Activated T-helper 1 cell treated with anti-CD3 and anti-CD28 coated beads, Interleukin-12 subunit alpha, Interleukin-12 subunit beta, Interleukin-2, Interleukin-4 antibody, amounts not matched to agents 30 ng/mL and 10 ng/mL and 1 ng/mL, durations not matched to agents 14 hours and 24 hours and 36 hours (primary cell): ENCODE measurements at regions not wholly inside any gene's neighbourhood (a gene's known extent, or its start where the extent isn't known, plus 50 kb on each side); places are given as distances from the start of the nearest gene placed in this dataset.

Experiments used
- DNase-seq: peaks from one replicate; pipeline ENCODE4 v3.0.0; 2021; ENCODE audit warnings: low spot score
- H3K27ac Mint-ChIP-seq: one replicate; pipeline ENCODE4 v1.8.0; 2021; ENCODE audit warnings: mild to moderate bottlenecking, mixed read lengths
- H3K27me3 Mint-ChIP-seq: one replicate; pipeline ENCODE4 v1.8.0; 2022; ENCODE audit warnings: mild to moderate bottlenecking, moderate library complexity, mixed read lengths; ENCODE audit not compliant: insufficient read depth
- H3K36me3 Mint-ChIP-seq: one replicate; pipeline ENCODE4 v1.8.0; 2021; ENCODE audit warnings: low read depth, mixed read lengths
- H3K4me1 Mint-ChIP-seq: one replicate; pipeline ENCODE4 v1.8.0; 2021; ENCODE audit warnings: low read depth, mixed read lengths
- H3K4me3 Mint-ChIP-seq: one replicate; pipeline ENCODE4 v1.8.0; 2021; ENCODE audit warnings: mild to moderate bottlenecking, moderate library complexity, mixed read lengths
- H3K9me3 Mint-ChIP-seq: one replicate; pipeline ENCODE4 v1.8.0; 2021; ENCODE audit warnings: mixed read lengths
- intact Hi-C: fragments of 100-400 bp; cut with micrococcal nuclease; formaldehyde crosslinking; loops from one replicate; pipeline ENCODE4 v1.15.1; 2024

- intact Hi-C loops: no loop called here
- no peak for DNase-seq
- Mint-ChIP-seq H3K9me3 (peaks cover 22% of the 10 kb centered on the region), H3K4me1 (no peaks in the 10 kb centered on the region), H3K4me3 (no peak overlapping the region), H3K27ac (no peak overlapping the region), H3K27me3 (no peaks in the 10 kb centered on the region), H3K36me3 (no peaks in the 10 kb centered on the region)
Observed at GRCh38 chr5:19314840-19315239, 673.2 kb downstream of the CDH18 start.

- Mint-ChIP-seq H3K27me3 (no peaks in the 10 kb centered on the region), H3K36me3 (no peaks in the 10 kb centered on the region), H3K27ac (no peak overlapping the region), H3K4me3 (no peak overlapping the region), H3K4me1 (no peaks in the 10 kb centered on the region), H3K9me3 (peaks cover 9% of the 10 kb centered on the region)
- intact Hi-C loops: loop anchor here (1.0 kb wide), 1 partner anchor 14 kb away; no protein-coding TSS in a partner anchor
- DNase-seq: no peak
Observed at GRCh38 chr5:19319252-19319651, 668.7 kb downstream of the CDH18 start.

DNA sequence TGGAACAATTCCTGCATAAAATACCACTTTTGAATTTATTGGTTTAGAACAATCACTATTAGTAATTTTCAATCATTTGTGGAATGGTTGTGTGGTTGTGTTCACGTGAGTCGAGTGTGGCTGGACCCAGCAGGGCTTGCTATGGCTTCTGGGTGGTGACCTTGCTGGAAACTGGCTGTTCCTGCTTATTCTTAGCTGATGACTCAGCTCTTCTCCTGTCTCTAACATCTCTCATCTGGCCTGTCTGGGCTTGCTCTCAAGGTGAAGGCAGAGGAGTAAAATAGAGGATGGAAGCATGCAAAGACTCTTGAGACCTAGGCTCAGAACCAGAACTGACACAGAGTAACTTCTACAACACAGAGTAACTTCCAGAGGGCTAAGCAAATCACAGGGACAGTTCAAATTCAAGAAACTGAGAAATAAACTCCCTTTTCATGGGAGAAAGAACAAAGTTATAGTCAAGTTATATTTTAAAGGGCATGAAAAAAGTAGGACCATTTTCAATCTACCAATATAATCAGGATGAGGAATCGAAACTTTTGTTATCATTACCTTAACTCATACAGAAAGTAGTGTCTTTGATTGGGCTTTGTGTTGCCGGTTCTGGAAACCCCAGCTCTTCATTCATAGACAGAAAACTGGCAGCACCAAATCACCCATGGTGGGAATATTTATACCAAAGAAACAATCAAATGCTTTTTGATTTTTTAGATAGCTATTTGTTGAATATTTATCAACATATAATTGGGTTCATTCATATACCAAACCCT, 665.1 kb downstream of the CDH18 start:
- H3K27ac Mint-ChIP-seq: no peak overlapping the region
- no peak for DNase-seq
- H3K27me3 Mint-ChIP-seq: no peaks in the 10 kb centered on the region
- no peaks in the 10 kb centered on the region for H3K4me1 Mint-ChIP-seq
- H3K9me3 Mint-ChIP-seq: peaks cover 7% of the 10 kb centered on the region
- no peak overlapping the region for H3K4me3 Mint-ChIP-seq
- H3K36me3 Mint-ChIP-seq: no peaks in the 10 kb centered on the region
- intact Hi-C loops: no loop called here

DNA sequence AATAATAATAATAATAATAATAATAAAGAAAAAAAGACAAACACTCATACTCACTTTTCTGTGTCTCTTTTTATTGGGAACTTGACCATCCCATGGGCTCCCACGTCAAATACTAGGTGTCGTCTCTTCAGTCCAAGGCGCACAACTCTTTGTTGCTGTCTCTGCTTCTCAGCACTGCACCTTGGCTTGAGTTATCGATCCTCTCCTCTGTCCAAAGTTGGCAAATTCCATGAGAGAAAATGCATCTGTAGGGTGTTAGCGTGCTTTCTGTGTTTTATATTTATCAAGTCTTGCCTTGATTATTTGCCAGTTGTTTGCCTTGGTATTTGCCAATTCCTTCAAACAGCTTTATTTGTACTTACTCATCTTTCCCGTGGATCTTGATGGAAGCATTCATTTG, 653.7 kb downstream of the CDH18 start:
- H3K36me3 Mint-ChIP-seq: no peaks in the 10 kb centered on the region
- no peak overlapping the region for H3K4me3 Mint-ChIP-seq
- H3K4me1 Mint-ChIP-seq: no peaks in the 10 kb centered on the region
- intact Hi-C loops: no loop called here
- DNase-seq: no peak
- H3K27me3 Mint-ChIP-seq: no peaks in the 10 kb centered on the region
- H3K9me3 Mint-ChIP-seq: peaks cover 22% of the 10 kb centered on the region
- H3K27ac Mint-ChIP-seq: no peak overlapping the region

DNA sequence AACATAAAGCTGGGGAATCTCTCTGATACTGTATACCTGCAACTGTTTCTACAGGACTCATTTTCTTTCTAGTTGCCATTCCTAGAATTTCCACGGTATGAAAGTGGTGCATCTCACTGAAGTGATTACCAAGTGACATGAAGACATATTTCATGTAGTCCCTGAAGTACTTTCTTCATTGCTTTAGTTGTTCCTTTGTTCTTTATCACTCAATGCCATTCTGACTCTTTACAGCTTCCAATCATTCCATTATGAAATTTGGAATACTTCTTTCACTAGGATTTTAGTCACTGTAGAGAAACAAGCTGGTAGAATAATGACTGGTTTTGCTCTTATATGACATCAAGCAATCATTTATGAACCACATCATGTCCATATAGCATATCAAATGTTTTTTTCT, 645.1 kb downstream of the CDH18 start:
- no peaks in the 10 kb centered on the region for H3K27me3 Mint-ChIP-seq
- H3K4me3 Mint-ChIP-seq: no peak overlapping the region
- peaks cover 14% of the 10 kb centered on the region for H3K9me3 Mint-ChIP-seq
- intact Hi-C loops: no loop called here
- no peak overlapping the region for H3K27ac Mint-ChIP-seq
- H3K36me3 Mint-ChIP-seq: no peaks in the 10 kb centered on the region
- no peak for DNase-seq
- no peaks in the 10 kb centered on the region for H3K4me1 Mint-ChIP-seq

DNA sequence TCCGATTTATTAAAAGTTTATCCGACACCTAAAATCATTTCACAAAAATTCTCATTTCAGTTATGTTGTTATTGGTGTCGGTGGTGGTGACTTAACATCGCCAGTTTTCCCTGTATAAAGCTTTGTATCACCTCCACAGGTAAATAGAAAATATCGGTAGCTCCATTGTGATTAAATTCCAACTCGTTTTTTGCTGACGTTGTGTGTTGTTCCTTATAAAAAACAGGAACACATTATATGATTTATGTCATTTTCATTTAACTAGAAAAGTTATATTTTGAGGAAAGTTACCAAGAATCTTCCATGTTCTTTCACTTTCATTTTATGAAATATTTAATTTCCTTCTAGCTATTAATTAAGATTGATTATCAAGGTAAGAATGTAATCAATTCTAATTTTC, 635.9 kb downstream of the CDH18 start:
- Mint-ChIP-seq H3K4me3 (no peak overlapping the region), H3K27ac (no peak overlapping the region), H3K9me3 (no peaks in the 10 kb centered on the region), H3K4me1 (no peaks in the 10 kb centered on the region), H3K36me3 (no peaks in the 10 kb centered on the region), H3K27me3 (no peaks in the 10 kb centered on the region)
- DNase-seq: no peak
- intact Hi-C loops: no loop called here

DNA sequence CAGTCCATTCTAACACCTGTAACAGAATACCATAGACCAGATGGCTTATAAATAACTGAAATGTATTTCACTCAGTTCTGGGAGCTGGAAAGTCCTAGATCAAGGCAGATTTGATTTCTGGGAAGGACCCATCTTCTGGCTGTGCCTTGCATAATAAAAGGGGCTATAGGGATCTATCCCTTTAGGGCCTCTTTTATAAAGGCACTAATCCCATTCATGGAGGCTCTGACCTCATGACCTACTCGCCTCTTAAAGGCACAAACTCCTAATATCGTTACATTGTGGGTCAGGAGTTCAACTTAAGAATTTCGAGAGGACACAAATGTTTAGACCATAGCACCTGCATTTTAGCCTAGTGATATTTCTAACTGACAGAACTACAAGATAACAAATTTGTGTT, 619.0 kb downstream of the CDH18 start:
- Mint-ChIP-seq H3K27me3 (no peaks in the 10 kb centered on the region), H3K4me3 (no peak overlapping the region), H3K4me1 (no peaks in the 10 kb centered on the region), H3K27ac (no peak overlapping the region), H3K9me3 (peaks cover 6% of the 10 kb centered on the region), H3K36me3 (no peaks in the 10 kb centered on the region)
- DNase-seq: no peak
- intact Hi-C loops: no loop called here

- intact Hi-C loops: no loop called here
- Mint-ChIP-seq H3K36me3 (no peaks in the 10 kb centered on the region), H3K4me1 (no peaks in the 10 kb centered on the region), H3K27ac (no peak overlapping the region), H3K9me3 (peaks cover 6% of the 10 kb centered on the region), H3K27me3 (no peaks in the 10 kb centered on the region), H3K4me3 (no peak overlapping the region)
- no peak for DNase-seq
Observed at GRCh38 chr5:19369561-19369960, 618.4 kb downstream of the CDH18 start.

DNA sequence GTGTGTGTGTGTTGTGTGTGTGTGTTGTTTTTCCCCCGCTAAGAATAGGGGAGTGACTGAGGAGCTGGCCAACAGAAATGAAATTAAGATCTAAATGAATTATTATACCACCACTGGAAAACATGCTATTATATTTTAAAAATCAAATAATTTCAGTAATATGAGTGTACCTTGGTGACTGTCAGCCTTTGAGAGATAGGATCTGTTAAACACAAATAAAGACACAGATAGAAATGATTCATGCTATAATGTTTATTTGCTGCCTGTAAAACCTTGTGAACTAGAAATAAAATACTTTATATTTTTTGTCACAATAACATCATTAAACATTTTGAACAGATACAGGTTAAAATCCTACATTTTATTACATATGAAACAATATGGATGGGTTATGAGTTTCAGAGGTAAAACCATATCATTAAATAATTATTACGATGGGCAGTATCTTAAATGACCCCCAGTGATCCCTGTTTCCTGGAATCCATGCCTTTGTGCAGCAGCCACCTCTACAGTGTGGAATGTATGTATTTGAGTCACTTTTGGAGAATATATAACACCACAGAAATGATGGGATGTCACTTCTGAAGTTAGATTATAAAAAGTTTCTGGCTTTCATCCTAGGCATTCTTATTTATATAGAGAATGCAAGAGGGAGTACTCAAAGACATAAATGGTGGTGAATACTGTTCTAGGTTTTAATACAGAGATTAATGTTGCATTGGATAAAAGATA, 617.2 kb downstream of the CDH18 start:
- H3K4me1 Mint-ChIP-seq: no peaks in the 10 kb centered on the region
- peaks cover 6% of the 10 kb centered on the region for H3K9me3 Mint-ChIP-seq
- H3K27ac Mint-ChIP-seq: no peak overlapping the region
- DNase-seq: no peak
- no peaks in the 10 kb centered on the region for H3K36me3 Mint-ChIP-seq
- H3K27me3 Mint-ChIP-seq: no peaks in the 10 kb centered on the region
- H3K4me3 Mint-ChIP-seq: no peak overlapping the region
- intact Hi-C loops: no loop called here

GRCh38 chr5:19388391-19388790, 599.6 kb downstream of the CDH18 start:
- H3K36me3 Mint-ChIP-seq: no peaks in the 10 kb centered on the region
- H3K27me3 Mint-ChIP-seq: no peaks in the 10 kb centered on the region
- DNase-seq: no peak
- intact Hi-C loops: no loop called here
- H3K4me1 Mint-ChIP-seq: no peaks in the 10 kb centered on the region
- H3K27ac Mint-ChIP-seq: no peak overlapping the region
- no peak overlapping the region for H3K4me3 Mint-ChIP-seq
- H3K9me3 Mint-ChIP-seq: peaks cover 15% of the 10 kb centered on the region

DNA sequence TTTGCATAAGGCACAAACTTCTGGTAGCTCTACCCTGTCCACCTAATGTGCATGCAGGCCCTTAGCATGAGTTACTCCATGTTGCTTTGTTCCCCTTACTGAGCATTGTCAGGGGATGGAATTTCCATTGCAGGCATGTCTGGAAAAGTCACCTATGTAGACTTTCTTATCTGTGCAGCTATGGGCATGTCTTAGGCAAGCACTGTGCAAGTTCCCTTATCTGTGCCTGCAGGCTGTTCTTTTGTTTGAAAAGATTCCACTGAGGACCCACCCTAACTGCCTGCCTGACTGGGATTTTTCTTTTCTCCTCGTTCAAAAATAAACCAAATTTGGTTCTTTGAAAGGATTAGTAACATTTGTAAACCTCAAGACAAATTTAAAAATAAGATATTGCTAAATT, 587.0 kb downstream of the CDH18 start:
- intact Hi-C loops: no loop called here
- Mint-ChIP-seq H3K9me3 (peaks cover 9% of the 10 kb centered on the region), H3K4me3 (no peak overlapping the region), H3K27ac (no peak overlapping the region), H3K36me3 (no peaks in the 10 kb centered on the region), H3K27me3 (no peaks in the 10 kb centered on the region), H3K4me1 (no peaks in the 10 kb centered on the region)
- no peak for DNase-seq

GRCh38 chr5:19406576-19407365, 581.2 kb downstream of the CDH18 start:
- Mint-ChIP-seq H3K9me3 (peaks cover 31% of the 10 kb centered on the region), H3K27ac (no peak overlapping the region), H3K27me3 (no peaks in the 10 kb centered on the region), H3K36me3 (no peaks in the 10 kb centered on the region), H3K4me3 (no peak overlapping the region), H3K4me1 (no peaks in the 10 kb centered on the region)
- intact Hi-C loops: no loop called here
- DNase-seq: no peak

- no peak for DNase-seq
- H3K9me3 Mint-ChIP-seq: peaks cover 36% of the 10 kb centered on the region
- H3K4me1 Mint-ChIP-seq: no peaks in the 10 kb centered on the region
- H3K36me3 Mint-ChIP-seq: no peaks in the 10 kb centered on the region
- no peaks in the 10 kb centered on the region for H3K27me3 Mint-ChIP-seq
- H3K4me3 Mint-ChIP-seq: no peak overlapping the region
- H3K27ac Mint-ChIP-seq: no peak overlapping the region
- intact Hi-C loops: no loop called here
Observed at GRCh38 chr5:19408149-19408548, 579.9 kb downstream of the CDH18 start.
